Lower lobe of right lung (tissue), 2 donors: ENCODE measurements at regions not wholly inside any gene's neighbourhood (a gene's known extent, or its start where the extent isn't known, plus 50 kb on each side); places are given as distances from the start of the nearest gene placed in this dataset.

Experiments
- ATAC-seq, 2 donors: fragments of 200-7000 bp; cut with Tn5 transposase; one replicate each; pipeline ENCODE4 v1.9.1; 2020 to 2022; ENCODE audit warnings: mild to moderate bottlenecking in 2 of 2, moderate library complexity in 2 of 2
- DNase-seq: peaks from one replicate; pipeline ENCODE4 v3.0.0-alpha.2; 2020
- H3K27ac ChIP-seq: fragments of 200-600 bp; one replicate; pipeline ENCODE4 v1.8.0; 2022
- H3K27me3 ChIP-seq: fragments of 200-600 bp; one replicate; pipeline ENCODE4 v1.8.0; 2022; ENCODE audit warnings: low read depth
- H3K36me3 ChIP-seq: fragments of 200-600 bp; one replicate; pipeline ENCODE4 v1.8.0; 2022; ENCODE audit warnings: mild to moderate bottlenecking
- H3K4me1 ChIP-seq: fragments of 200-600 bp; one replicate; pipeline ENCODE4 v1.8.0; 2022
- H3K4me3 ChIP-seq: fragments of 200-600 bp; one replicate; pipeline ENCODE4 v1.8.0; 2022; ENCODE audit warnings: mild to moderate bottlenecking
- H3K9me3 ChIP-seq: fragments of 200-600 bp; one replicate; pipeline ENCODE4 v1.8.0; 2022
- intact Hi-C: fragments of 100-400 bp; cut with DNase I; formaldehyde crosslinking; loops from one replicate; pipeline ENCODE4 v1.11.0; 2022
- TF ChIP-seq, protein P1 (sequence below): fragments of 200-600 bp; IDR thresholded peaks from one replicate; pipeline ENCODE4 v1.8.0; 2022; ENCODE audit warnings: antibody characterized with exemption, mild to moderate bottlenecking
- donor health status: DM: no; HTN: yes; CAD: no; lungs with severe emphysema.

DNA sequence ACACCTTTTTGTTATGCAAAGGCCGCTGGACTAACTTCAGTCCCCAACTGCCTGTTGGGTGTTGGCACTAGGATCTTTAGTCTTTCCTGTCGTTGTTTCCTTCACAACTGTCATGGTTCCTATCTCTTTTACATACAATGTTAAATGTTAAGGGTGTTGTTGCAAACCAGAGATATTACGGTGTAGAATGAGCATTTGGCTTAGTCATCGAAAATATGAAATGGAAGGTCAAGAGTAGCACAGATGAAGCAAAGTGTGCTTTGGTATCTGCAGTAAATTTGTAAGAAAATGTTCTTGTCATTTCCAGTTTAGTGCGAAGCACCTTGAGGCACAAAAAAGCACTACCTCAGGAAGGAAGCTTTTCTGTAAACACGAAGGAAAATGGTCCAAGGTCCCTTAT is 751.3 kb upstream of the LRFN5 start:
- Histone ChIP-seq H3K4me1 (no peaks in the 10 kb centered on the region), H3K4me3 (no peak overlapping the region), H3K27me3 (no peaks in the 10 kb centered on the region), H3K27ac (no peak overlapping the region), H3K36me3 (no peaks in the 10 kb centered on the region), H3K9me3 (no peaks in the 10 kb centered on the region)
- ATAC-seq (no peak), DNase-seq (no peak)
- intact Hi-C loops, result no loop called here
- TF ChIP-seq, protein P1, sequence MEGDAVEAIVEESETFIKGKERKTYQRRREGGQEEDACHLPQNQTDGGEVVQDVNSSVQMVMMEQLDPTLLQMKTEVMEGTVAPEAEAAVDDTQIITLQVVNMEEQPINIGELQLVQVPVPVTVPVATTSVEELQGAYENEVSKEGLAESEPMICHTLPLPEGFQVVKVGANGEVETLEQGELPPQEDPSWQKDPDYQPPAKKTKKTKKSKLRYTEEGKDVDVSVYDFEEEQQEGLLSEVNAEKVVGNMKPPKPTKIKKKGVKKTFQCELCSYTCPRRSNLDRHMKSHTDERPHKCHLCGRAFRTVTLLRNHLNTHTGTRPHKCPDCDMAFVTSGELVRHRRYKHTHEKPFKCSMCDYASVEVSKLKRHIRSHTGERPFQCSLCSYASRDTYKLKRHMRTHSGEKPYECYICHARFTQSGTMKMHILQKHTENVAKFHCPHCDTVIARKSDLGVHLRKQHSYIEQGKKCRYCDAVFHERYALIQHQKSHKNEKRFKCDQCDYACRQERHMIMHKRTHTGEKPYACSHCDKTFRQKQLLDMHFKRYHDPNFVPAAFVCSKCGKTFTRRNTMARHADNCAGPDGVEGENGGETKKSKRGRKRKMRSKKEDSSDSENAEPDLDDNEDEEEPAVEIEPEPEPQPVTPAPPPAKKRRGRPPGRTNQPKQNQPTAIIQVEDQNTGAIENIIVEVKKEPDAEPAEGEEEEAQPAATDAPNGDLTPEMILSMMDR, result no peak

DNA sequence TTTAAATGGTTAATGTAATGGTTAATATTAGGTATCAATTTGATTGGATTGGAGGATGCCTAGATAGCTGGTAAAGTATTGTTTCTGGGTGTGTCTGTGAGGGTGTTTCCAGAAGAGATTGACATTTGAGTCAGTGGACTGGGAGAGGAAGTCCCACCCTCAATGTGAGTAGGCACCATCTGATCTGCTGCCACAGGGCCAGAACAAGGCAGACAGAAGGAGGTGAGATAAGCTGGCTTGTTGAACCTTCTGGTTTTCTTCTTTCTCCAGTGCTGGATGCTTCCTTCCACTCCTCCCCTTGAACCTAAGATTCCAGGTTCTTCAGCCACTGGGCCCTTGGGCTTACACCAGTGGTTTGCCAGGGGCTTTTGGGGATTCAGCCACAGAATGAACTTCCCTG is 756.5 kb upstream of the LRFN5 start:
- intact Hi-C loops, result no loop called here
- H3K27me3 ChIP-seq, result no peaks in the 10 kb centered on the region
- no peaks in the 10 kb centered on the region for H3K9me3 ChIP-seq
- no peak overlapping the region for H3K27ac ChIP-seq
- H3K36me3 ChIP-seq, result no peaks in the 10 kb centered on the region
- H3K4me1 ChIP-seq, result no peaks in the 10 kb centered on the region
- DNase-seq (no peak), ATAC-seq (no peak)
- H3K4me3 ChIP-seq, result no peak overlapping the region
- TF ChIP-seq, protein P1, result no peak

DNA sequence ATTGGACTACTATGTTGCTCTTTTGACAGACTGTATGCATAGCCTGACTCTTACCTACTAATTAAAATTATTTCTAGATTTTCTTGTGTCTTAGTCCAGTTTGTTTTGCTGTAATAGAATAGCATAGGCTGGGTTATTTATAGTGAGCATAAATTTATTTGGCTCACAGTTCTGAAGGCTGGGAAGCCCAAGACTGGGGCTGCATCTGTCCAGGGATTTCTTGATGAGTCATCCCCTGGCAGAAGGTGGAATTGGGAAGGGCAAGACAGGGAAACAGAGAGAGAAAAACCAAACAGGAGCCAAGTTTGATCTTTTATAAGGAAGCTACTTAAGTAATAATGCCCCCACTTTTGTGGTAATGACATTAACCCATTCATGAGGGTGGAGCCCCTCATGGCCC is 759.2 kb upstream of the LRFN5 start:
- H3K9me3 ChIP-seq, result no peaks in the 10 kb centered on the region
- TF ChIP-seq, protein P1, result no peak
- intact Hi-C loops, result no loop called here
- no peak overlapping the region for H3K27ac ChIP-seq
- H3K4me1 ChIP-seq, result no peaks in the 10 kb centered on the region
- H3K4me3 ChIP-seq, result no peak overlapping the region
- H3K36me3 ChIP-seq, result no peaks in the 10 kb centered on the region
- no peaks in the 10 kb centered on the region for H3K27me3 ChIP-seq
- ATAC-seq (no peak), DNase-seq (no peak)

DNA sequence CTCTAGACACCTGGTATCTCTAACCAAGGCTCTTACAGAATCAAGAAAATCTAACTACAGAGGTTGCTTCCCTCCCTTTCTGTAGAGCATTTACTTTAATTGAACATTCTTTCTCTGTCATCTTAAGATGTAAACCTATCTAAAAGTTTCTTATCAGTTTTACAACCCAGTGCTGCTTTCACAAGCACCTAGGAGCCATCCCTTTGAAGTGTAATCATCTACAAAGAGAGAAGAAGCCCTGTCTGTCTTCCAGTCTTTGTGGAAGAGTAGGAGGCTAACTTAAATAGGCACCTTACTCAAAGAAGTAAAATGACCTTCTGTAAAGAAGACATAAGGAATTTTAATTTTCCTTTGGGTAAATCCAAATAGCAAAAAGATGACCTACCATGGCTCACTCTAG is 763.9 kb upstream of the LRFN5 start:
- Histone ChIP-seq H3K27me3 (no peaks in the 10 kb centered on the region), H3K4me1 (no peaks in the 10 kb centered on the region), H3K27ac (no peak overlapping the region), H3K9me3 (no peaks in the 10 kb centered on the region), H3K36me3 (no peaks in the 10 kb centered on the region), H3K4me3 (no peak overlapping the region)
- intact Hi-C loops, result no loop called here
- TF ChIP-seq, protein P1, result no peak
- DNase-seq, result no peak
- no peak for ATAC-seq

DNA sequence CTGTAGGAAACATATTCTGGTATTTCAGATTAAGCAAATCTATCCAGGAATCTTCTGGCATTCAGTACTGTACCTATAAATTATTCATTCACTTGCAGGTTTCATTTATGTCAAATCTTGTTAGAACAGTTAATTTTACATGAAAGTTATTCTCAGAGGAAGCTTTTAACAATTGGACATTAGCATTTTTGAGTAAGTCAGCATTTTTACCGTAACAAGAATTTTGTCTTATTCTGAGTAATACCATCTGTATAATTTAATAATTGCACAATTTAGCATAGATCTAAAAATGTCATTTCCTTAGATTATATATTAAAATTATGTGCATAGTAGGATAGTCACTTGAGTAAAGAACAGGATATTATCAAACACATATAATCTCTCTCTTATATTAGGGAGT is 764.8 kb upstream of the LRFN5 start:
- H3K9me3 ChIP-seq, result no peaks in the 10 kb centered on the region
- TF ChIP-seq, protein P1, result no peak
- H3K27ac ChIP-seq, result no peak overlapping the region
- H3K4me1 ChIP-seq, result no peaks in the 10 kb centered on the region
- no peak for DNase-seq
- ATAC-seq, result no peak
- H3K36me3 ChIP-seq, result no peaks in the 10 kb centered on the region
- H3K27me3 ChIP-seq, result no peaks in the 10 kb centered on the region
- H3K4me3 ChIP-seq, result no peak overlapping the region
- intact Hi-C loops, result no loop called here

DNA sequence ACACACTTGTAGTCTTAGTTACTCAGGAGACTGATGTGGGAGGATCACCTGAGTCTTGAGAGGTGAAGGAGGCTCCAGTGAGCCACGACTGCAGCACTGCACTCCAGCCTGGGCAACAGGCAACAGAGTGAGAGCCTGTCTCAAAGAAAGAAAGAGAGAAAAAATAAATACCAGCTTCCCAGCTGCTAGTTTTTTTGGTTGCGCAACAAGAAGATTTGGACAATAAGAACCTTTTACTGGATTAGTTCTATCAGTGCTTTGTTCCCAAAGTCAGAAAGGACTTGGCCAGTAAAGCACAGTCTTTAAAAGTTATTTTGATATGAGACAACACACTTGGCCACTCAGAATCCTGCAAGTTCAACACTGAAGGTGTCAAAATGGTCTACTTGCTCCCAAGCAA is 768.1 kb upstream of the LRFN5 start:
- H3K4me3 ChIP-seq, result no peak overlapping the region
- H3K4me1 ChIP-seq, result no peaks in the 10 kb centered on the region
- intact Hi-C loops, result no loop called here
- no peak overlapping the region for H3K27ac ChIP-seq
- TF ChIP-seq, protein P1, result no peak
- ATAC-seq (no peak), DNase-seq (no peak)
- no peaks in the 10 kb centered on the region for H3K9me3 ChIP-seq
- no peaks in the 10 kb centered on the region for H3K36me3 ChIP-seq
- no peaks in the 10 kb centered on the region for H3K27me3 ChIP-seq
